ENCODE measurements at regions not wholly inside any gene's neighbourhood (a gene's known extent, or its start where the extent isn't known, plus 50 kb on each side); places are given as distances from the start of the nearest gene placed in this dataset.
"Not testable (repeated sequence)": the region's sequence is repeated elsewhere in the genome, so short reads cannot be mapped to it uniquely, and the experiment has no call there.

GRCh38 chr10:108586424-108586823 is 1336.9 kb downstream of the XPNPEP1 start:
- intact Hi-C loops (cut with DNase I) = no loop called here
- no peak for ATAC-seq
- DNase-seq (ENCODE audit: missing footprints) = no peak

- ATAC-seq (no peak), DNase-seq (ENCODE audit: missing footprints) (no peak)
- intact Hi-C loops (cut with DNase I) = no loop called here
These were observed 1339.4 kb downstream of the XPNPEP1 start for GRCh38 chr10:108583877-108584276.

GRCh38 chr10:108582888-108583287 is 1340.4 kb downstream of the XPNPEP1 start:
- intact Hi-C loops (cut with DNase I) = no loop called here
- DNase-seq (ENCODE audit: missing footprints) = no peak
- ATAC-seq = no peak

GRCh38 chr10:108582387-108582786 is 1340.9 kb downstream of the XPNPEP1 start:
- no peak for ATAC-seq
- intact Hi-C loops (cut with DNase I) = no loop called here
- DNase-seq (ENCODE audit: missing footprints) = no peak

- ATAC-seq (no peak), DNase-seq (ENCODE audit: missing footprints) (no peak)
- intact Hi-C loops (cut with DNase I) = no loop called here
These were observed 1345.1 kb downstream of the XPNPEP1 start for GRCh38 chr10:108578258-108578657.

GRCh38 chr10:108574233-108574632 is 1349.1 kb downstream of the XPNPEP1 start:
- intact Hi-C loops (cut with DNase I) = no loop called here
- DNase-seq (ENCODE audit: missing footprints) (no peak), ATAC-seq (no peak)

GRCh38 chr10:108568824-108569223 is 1354.5 kb downstream of the XPNPEP1 start:
- intact Hi-C loops (cut with DNase I) = no loop called here
- no peak for DNase-seq (ENCODE audit: missing footprints)

GRCh38 chr10:108567899-108568752 is 1355.2 kb downstream of the XPNPEP1 start:
- intact Hi-C loops (cut with DNase I) = no loop called here
- no peak for ATAC-seq

More at GRCh38 chr10:108568824-108569223, 1354.5 kb downstream of the XPNPEP1 start:
- no peak for ATAC-seq

GRCh38 chr10:108566316-108567107 is 1356.8 kb downstream of the XPNPEP1 start:
- DNase-seq (ENCODE audit: missing footprints) (no peak), ATAC-seq (no peak)
- intact Hi-C loops (cut with DNase I) = no loop called here

More at GRCh38 chr10:108567899-108568752, 1355.2 kb downstream of the XPNPEP1 start:
- DNase-seq (ENCODE audit: missing footprints) = no peak

- DNase-seq (ENCODE audit: missing footprints) (no peak), ATAC-seq (no peak)
- intact Hi-C loops (cut with DNase I) = no loop called here
These were observed 1361.2 kb downstream of the XPNPEP1 start for GRCh38 chr10:108562105-108562504.

- ATAC-seq (no peak), DNase-seq (ENCODE audit: missing footprints) (no peak)
- intact Hi-C loops (cut with DNase I) = no loop called here
These were observed 1361.7 kb downstream of the XPNPEP1 start for GRCh38 chr10:108561649-108562048.

GRCh38 chr10:108560488-108560887 is 1362.8 kb downstream of the XPNPEP1 start:
- intact Hi-C loops (cut with DNase I) = no loop called here
- DNase-seq (ENCODE audit: missing footprints) (no peak), ATAC-seq (no peak)

- ATAC-seq (no peak), DNase-seq (ENCODE audit: missing footprints) (no peak)
- intact Hi-C loops (cut with DNase I) = no loop called here
These were observed 1367.1 kb downstream of the XPNPEP1 start for GRCh38 chr10:108556186-108556585.

- no peak for ATAC-seq
- DNase-seq (ENCODE audit: missing footprints) = no peak
- intact Hi-C loops (cut with DNase I) = loop anchor here (10.0 kb wide), 1 partner anchor 1921 kb away; no protein-coding TSS in a partner anchor
These were observed 1377.4 kb downstream of the XPNPEP1 start for GRCh38 chr10:108545921-108546320.

- peak; percentile 77 for DNase-seq (ENCODE audit: missing footprints)
- intact Hi-C loops (cut with DNase I) = loop anchor here (10.0 kb wide), 1 partner anchor 1920 kb away; no protein-coding TSS in a partner anchor
These were observed 1378.7 kb downstream of the XPNPEP1 start for GRCh38 chr10:108544500-108545120.

GRCh38 chr10:108533551-108533950 is 1369.0 kb upstream of the SORCS1 start:
- ATAC-seq; intact Hi-C loops (cut with DNase I); DNase-seq (ENCODE audit: missing footprints): not testable (repeated sequence)

More at GRCh38 chr10:108544500-108545120, 1378.7 kb downstream of the XPNPEP1 start:
- ATAC-seq = peak; percentile 39

GRCh38 chr10:108523016-108523800 is 1358.7 kb upstream of the SORCS1 start:
- intact Hi-C loops (cut with DNase I) = no loop called here
- ATAC-seq = no peak
- DNase-seq (ENCODE audit: missing footprints) = no peak

GRCh38 chr10:108521827-108522492 is 1357.5 kb upstream of the SORCS1 start:
- ATAC-seq (no peak), DNase-seq (ENCODE audit: missing footprints) (no peak)
- intact Hi-C loops (cut with DNase I) = no loop called here

Data from Right ventricle myocardium inferior (tissue), 1 donor.